Chondrocyte (in vitro differentiated cells): ENCODE measurements at regions not wholly inside any gene's neighbourhood (a gene's known extent, or its start where the extent isn't known, plus 50 kb on each side); places are given as distances from the start of the nearest gene placed in this dataset.
A peak's percentile ranks its signal among the peaks of the same experiment; 100 is the strongest.
"Not testable (repeated sequence)": the region's sequence is repeated elsewhere in the genome, so short reads cannot be mapped to it uniquely, and the experiment has no call there.

ENCODE experiments used
- DNase-seq: peaks from one replicate; pipeline ENCODE4 v3.0.0; 2021; ENCODE audit warnings: mixed read lengths, low spot score
- H3K27ac Mint-ChIP-seq: one replicate; pipeline ENCODE4 v1.8.0; 2021; ENCODE audit warnings: mild to moderate bottlenecking, moderate library complexity, mixed read lengths; ENCODE audit not compliant: unreplicated experiment
- H3K27me3 Mint-ChIP-seq: 2 replicates; pipeline ENCODE4 v1.8.0; 2021; ENCODE audit warnings: low read depth, mixed read lengths
- H3K36me3 Mint-ChIP-seq: 2 replicates; pipeline ENCODE4 v1.8.0; 2021; ENCODE audit warnings: low read depth, mixed read lengths
- H3K4me1 Mint-ChIP-seq: 2 replicates; pipeline ENCODE4 v1.8.0; 2021; ENCODE audit warnings: low read depth, mild to moderate bottlenecking, mixed read lengths
- H3K4me3 Mint-ChIP-seq: one replicate; pipeline ENCODE4 v1.8.0; 2021; ENCODE audit warnings: mild to moderate bottlenecking, moderate library complexity, mixed read lengths; ENCODE audit not compliant: unreplicated experiment
- H3K9me3 Mint-ChIP-seq: 2 replicates; pipeline ENCODE4 v1.8.0; 2021; ENCODE audit warnings: low read depth, mixed read lengths
- CTCF ChIP-seq: fragments of 200-600 bp; sonication (generic); IDR thresholded peaks from 2 replicates; pipeline ENCODE4 v1.5.0; 2021; ENCODE audit warnings: antibody characterized with exemption, mild to moderate bottlenecking, moderate library complexity

GRCh38 chr3:182325213-182325950, 467.9 kb upstream of the ATP11B start:
- H3K9me3 Mint-ChIP-seq = peaks cover 2% of the 10 kb centered on the region
- no peak for TF ChIP-seq CTCF
- no peak for DNase-seq
- peaks cover 35% of the 10 kb centered on the region for H3K4me1 Mint-ChIP-seq
- H3K36me3 Mint-ChIP-seq = peaks cover 1% of the 10 kb centered on the region
- no peak overlapping the region for H3K4me3 Mint-ChIP-seq
- no peak overlapping the region for H3K27ac Mint-ChIP-seq
- H3K27me3 Mint-ChIP-seq = no peaks in the 10 kb centered on the region

GRCh38 chr3:182327196-182327681, 466.1 kb upstream of the ATP11B start:
- DNase-seq = no peak
- H3K4me1 Mint-ChIP-seq = peaks cover 41% of the 10 kb centered on the region
- H3K4me3 Mint-ChIP-seq = peak overlapping the region; percentile 47
- no peaks in the 10 kb centered on the region for H3K27me3 Mint-ChIP-seq
- H3K9me3 Mint-ChIP-seq = no peaks in the 10 kb centered on the region
- H3K27ac Mint-ChIP-seq = no peak overlapping the region
- H3K36me3 Mint-ChIP-seq = no peaks in the 10 kb centered on the region
- no peak for TF ChIP-seq CTCF

GRCh38 chr3:182330646-182331045, 462.7 kb upstream of the ATP11B start:
- no peak for DNase-seq
- H3K27ac Mint-ChIP-seq = no peak overlapping the region
- no peaks in the 10 kb centered on the region for H3K27me3 Mint-ChIP-seq
- H3K4me1 Mint-ChIP-seq = peaks cover 22% of the 10 kb centered on the region
- TF ChIP-seq CTCF = no peak
- peaks cover 3% of the 10 kb centered on the region for H3K9me3 Mint-ChIP-seq
- H3K36me3 Mint-ChIP-seq = peaks cover 2% of the 10 kb centered on the region
- no peak overlapping the region for H3K4me3 Mint-ChIP-seq

- H3K27me3 Mint-ChIP-seq = no peaks in the 10 kb centered on the region
- no peak for TF ChIP-seq CTCF
- peaks cover 2% of the 10 kb centered on the region for H3K36me3 Mint-ChIP-seq
- DNase-seq = no peak
- peaks cover 5% of the 10 kb centered on the region for H3K9me3 Mint-ChIP-seq
- H3K27ac Mint-ChIP-seq = no peak overlapping the region
- H3K4me1 Mint-ChIP-seq = peaks cover 18% of the 10 kb centered on the region
- no peak overlapping the region for H3K4me3 Mint-ChIP-seq
These were observed 462.0 kb upstream of the ATP11B start for GRCh38 chr3:182331341-182331740.

GRCh38 chr3:182342252-182342651, 451.1 kb upstream of the ATP11B start:
- Mint-ChIP-seq H3K9me3 (peaks cover 6% of the 10 kb centered on the region), H3K27me3 (no peaks in the 10 kb centered on the region), H3K27ac (no peak overlapping the region), H3K4me3 (no peak overlapping the region), H3K4me1 (no peaks in the 10 kb centered on the region), H3K36me3 (no peaks in the 10 kb centered on the region)
- DNase-seq = no peak
- no peak for TF ChIP-seq CTCF

GRCh38 chr3:182344026-182344425, 449.3 kb upstream of the ATP11B start:
- not testable (repeated sequence) for H3K27me3 Mint-ChIP-seq, H3K27ac Mint-ChIP-seq, H3K9me3 Mint-ChIP-seq, H3K4me1 Mint-ChIP-seq, H3K36me3 Mint-ChIP-seq, H3K4me3 Mint-ChIP-seq, DNase-seq
